ENCODE measurements at regions not wholly inside any gene's neighbourhood (a gene's known extent, or its start where the extent isn't known, plus 50 kb on each side); places are given as distances from the start of the nearest gene placed in this dataset.
"Not testable (repeated sequence)": the region's sequence is repeated elsewhere in the genome, so short reads cannot be mapped to it uniquely, and the experiment has no call there.

GRCh38 chr12:112705037-112705632 lies 86.4 kb upstream of the RPH3A start:
- DNase-seq (ENCODE audit: low spot score) (no peak), ATAC-seq (peak; percentile 39)

- ATAC-seq (no peak), DNase-seq (ENCODE audit: low spot score) (no peak)
Measured at GRCh38 chr12:112710414-112710813, 81.1 kb upstream of the RPH3A start.

DNA sequence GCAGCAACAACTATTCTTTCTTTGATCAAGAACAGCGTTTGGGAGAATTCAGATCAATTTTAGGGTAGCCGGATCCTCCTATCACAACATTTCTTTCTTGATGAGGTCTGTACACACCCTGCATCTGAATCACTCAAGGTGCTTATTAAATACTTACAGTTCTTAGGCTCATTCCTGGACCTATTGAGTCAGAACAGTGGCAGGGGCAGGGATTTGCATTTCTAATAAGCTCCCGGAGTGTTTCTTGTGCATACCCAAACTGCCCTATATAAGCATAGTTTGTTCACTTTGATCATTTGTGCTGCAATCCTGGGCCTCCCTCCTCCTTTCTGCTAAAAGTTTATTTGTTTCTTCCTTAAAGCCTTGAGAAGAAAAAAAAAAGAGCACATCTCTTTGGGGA lies 80.5 kb upstream of the RPH3A start:
- ATAC-seq (no peak), DNase-seq (ENCODE audit: low spot score) (no peak)

GRCh38 chr12:112711507-112711906 lies 80.0 kb upstream of the RPH3A start:
- DNase-seq (ENCODE audit: low spot score) (no peak), ATAC-seq (no peak)

DNA sequence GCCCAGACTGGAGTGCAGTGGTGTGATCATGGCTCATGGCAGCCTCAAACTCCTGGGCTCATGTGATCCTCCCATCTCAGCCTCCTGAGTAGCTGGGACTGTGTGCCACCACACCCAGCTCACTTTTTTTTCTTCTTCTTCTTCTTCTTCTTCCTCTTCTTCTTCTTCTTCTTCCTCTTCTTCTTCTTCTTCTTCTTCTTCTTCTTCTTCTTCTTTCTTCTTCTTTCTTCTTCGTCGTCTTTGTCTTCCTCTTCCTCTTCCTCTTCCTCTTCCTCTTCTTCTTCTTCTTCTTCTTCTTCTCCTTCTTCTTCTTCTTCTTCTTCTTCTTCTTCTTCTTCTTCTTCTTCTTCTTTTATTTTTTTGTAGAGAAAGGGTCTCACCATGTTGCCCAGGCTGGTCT lies 78.8 kb upstream of the RPH3A start:
- not testable (repeated sequence) for ATAC-seq; DNase-seq (ENCODE audit: low spot score)

GRCh38 chr12:112713471-112713870 lies 78.1 kb upstream of the RPH3A start:
- no peak for DNase-seq (ENCODE audit: low spot score)
- no peak for ATAC-seq

DNA sequence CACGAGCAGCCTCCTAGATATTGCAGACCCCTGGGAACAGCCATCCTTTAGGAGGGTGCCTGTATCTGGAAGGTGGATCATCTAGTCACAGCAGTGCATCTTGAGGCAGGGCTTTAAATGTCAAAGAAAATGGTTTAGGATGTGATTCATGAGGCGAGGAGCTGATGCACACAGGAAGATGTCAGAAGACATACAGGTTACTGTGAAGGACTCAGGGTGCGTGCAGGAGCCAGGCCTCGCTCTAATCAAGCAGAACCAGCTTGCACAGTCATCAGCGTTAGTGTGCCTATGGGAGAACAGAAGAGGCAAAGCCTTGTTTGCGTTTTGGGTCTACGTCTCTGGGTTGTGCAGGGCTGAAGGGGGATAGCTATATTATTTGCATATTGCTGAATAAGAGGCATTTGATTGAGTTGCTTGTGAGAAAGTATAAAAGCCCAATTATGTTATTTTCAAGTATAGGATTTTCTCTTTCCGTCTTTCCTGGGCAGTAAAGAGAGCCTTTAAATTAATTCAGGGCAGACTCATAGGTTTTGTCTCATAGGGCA lies 77.3 kb upstream of the RPH3A start:
- DNase-seq (ENCODE audit: low spot score) (no peak), ATAC-seq (no peak)

DNA sequence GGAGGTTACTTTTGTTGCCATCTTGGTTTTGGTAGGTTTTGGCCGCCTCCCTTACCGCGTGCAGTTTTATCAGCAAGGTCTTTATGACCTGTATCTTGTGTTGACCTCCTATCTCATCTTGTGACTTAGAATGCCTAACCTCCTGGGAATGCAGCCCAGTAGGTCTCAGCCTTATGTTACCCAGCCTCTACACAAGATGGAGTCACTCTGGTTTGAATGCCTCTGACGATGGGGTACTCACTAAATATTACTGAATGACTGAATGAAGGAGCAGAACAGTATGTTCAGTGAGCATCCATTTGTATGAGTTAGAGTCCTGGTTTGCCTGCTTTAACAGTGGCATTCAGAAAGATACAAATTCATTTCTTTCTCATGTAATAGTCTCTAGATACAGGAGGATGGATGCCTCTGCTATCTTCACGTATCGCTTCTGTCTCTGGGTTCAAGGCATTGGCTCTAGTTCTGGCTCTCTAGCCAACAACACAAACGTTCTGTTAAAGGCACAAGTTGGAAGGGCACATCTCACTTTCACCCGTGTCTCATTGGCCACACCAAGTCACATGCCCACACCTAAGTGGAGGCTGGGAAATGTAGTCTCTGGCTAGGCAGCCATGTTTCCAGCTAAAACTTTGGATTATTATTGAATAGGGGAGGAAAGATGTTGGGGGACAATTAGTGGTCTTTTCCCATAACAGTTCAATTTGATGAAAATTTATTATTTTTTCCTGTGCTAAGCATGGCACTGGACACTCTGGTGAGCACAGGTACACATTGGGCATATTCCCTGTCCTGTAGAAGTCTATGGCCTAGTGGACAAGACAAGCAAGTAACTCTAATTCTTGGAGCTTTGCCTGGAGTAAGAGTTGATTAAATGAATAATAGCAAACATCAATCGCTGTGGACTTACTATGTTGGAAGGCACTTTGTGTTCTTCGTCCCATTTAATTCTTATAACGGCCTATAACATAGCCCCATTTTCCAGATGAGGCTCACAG lies 75.2 kb upstream of the RPH3A start:
- ATAC-seq (peak; percentile 75), DNase-seq (ENCODE audit: low spot score) (no peak)

GRCh38 chr12:112728864-112729263 lies 62.7 kb upstream of the RPH3A start:
- DNase-seq (ENCODE audit: low spot score) (no peak), ATAC-seq (no peak)

- no peak for DNase-seq (ENCODE audit: low spot score)
- no peak for ATAC-seq
Measured at GRCh38 chr12:112734859-112735695, 56.5 kb upstream of the RPH3A start.

GRCh38 chr12:112738531-112738930 lies 53.0 kb upstream of the RPH3A start:
- ATAC-seq (no peak), DNase-seq (ENCODE audit: low spot score) (no peak)

DNA sequence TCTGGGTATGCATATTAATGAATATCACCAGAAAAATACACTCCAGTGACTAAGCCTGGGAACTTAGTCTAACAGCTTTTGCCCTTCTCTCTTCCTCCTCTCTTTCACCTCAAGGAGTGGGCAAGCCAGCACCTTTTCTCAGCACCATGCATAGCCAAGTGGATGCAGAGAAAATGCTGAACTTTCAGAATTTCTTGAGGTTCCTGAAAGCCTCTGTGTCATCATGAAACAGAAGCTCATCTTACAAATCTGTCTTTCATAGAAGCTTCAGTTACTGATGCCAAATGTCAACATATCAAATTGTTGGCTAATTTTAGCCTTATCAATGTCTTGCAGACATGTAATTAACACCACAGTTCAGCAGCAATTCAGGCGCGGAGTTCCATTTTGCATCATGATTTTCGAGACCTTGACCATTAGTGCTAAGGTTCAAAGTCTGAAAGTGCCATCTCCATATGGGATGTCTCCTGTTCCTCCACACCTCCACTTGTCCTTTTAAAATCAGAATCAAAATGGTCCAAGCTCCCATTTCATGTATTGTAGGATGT lies 51.1 kb upstream of the RPH3A start:
- DNase-seq (ENCODE audit: low spot score) = no peak
- no peak for ATAC-seq

DNA sequence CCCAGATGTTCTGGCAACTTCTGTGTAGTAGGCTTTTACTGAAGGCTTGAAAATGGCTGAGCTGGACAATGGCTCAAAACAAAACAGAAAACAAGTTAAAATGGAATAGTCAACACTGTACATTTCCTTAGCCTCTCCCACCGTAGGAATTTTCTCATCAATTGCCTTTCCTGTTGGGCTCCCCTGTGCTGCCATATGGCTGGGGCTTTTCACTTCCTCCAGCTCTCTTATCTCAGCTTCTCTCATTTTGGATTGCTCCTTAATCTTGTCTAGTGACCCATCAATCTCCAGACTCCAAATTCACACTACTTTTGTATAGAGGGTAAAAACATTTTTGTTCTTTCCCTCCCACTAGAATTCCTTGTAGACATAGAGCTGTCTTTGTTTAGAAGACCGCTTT lies 50.4 kb upstream of the RPH3A start:
- ATAC-seq = no peak
- no peak for DNase-seq (ENCODE audit: low spot score)

Measured in left lobe of liver (tissue), 2 donors.